Smooth muscle cell (in vitro differentiated cells): ENCODE measurements at regions not wholly inside any gene's neighbourhood (a gene's known extent, or its start where the extent isn't known, plus 50 kb on each side); places are given as distances from the start of the nearest gene placed in this dataset.

ENCODE experiments used
- DNase-seq: peaks from one replicate; lab custom pipeline; 2025; ENCODE audit not compliant: unreplicated experiment; lab: John Stamatoyannopoulos, UW
- H2AFZ ChIP-seq: fragments of 200-600 bp; sonication (generic); 2 replicates; pipeline ENCODE4 v1.6.0; 2016; ENCODE audit warnings: antibody characterized with exemption, low read depth, mild to moderate bottlenecking
- H3F3A ChIP-seq: fragments of 200-600 bp; sonication (generic); 2 replicates; pipeline ENCODE4 v1.6.0; 2017; ENCODE audit warnings: antibody characterized with exemption, low read depth
- H3K27ac ChIP-seq: fragments of 200-600 bp; sonication (generic); 2 replicates; pipeline ENCODE4 v1.5.1; 2016; ENCODE audit warnings: low read depth, mild to moderate bottlenecking
- H3K27me3 ChIP-seq: fragments of 200-600 bp; sonication (generic); 2 replicates; pipeline ENCODE4 v1.6.1; 2016; ENCODE audit warnings: low read depth, mild to moderate bottlenecking
- H3K36me3 ChIP-seq: fragments of 200-600 bp; sonication (generic); 2 replicates; pipeline ENCODE4 v1.5.1; 2016; ENCODE audit warnings: low read depth
- H3K4me1 ChIP-seq: fragments of 200-600 bp; sonication (generic); 2 replicates; pipeline ENCODE4 v1.5.1; 2016; ENCODE audit warnings: low read depth
- H3K4me2 ChIP-seq: fragments of 200-600 bp; sonication (generic); 2 replicates; pipeline ENCODE4 v1.6.0; 2016; ENCODE audit warnings: mild to moderate bottlenecking
- H3K4me3 ChIP-seq: fragments of 200-600 bp; sonication (generic); 2 replicates; pipeline ENCODE4 v1.5.1; 2016; ENCODE audit warnings: mild to moderate bottlenecking
- H3K79me2 ChIP-seq: fragments of 200-600 bp; sonication (generic); 2 replicates; pipeline ENCODE4 v1.6.0; 2016; ENCODE audit warnings: low read depth, mild to moderate bottlenecking
- H3K9ac ChIP-seq: fragments of 200-600 bp; sonication (generic); 2 replicates; pipeline ENCODE4 v1.6.0; 2016; ENCODE audit warnings: low read depth
- H3K9me3 ChIP-seq: fragments of 200-600 bp; sonication (generic); replicated peaks from 2 replicates; pipeline ENCODE4 v1.5.1; 2016; ENCODE audit warnings: low read depth
- H4K20me1 ChIP-seq: fragments of 200-600 bp; sonication (generic); 2 replicates; pipeline ENCODE4 v1.6.0; 2016; ENCODE audit warnings: low read depth
- WGBS: methylation state at CpG from one replicate; pipeline ENCODE4 v1.1.7; 2016; ENCODE audit warnings: low lambda C conversion rate; 5-methylcytosine and 5-hydroxymethylcytosine counted together
- TF ChIP-seq, protein P1 (sequence below): fragments of 200-600 bp; sonication (generic); IDR thresholded peaks from 2 replicates; pipeline ENCODE4 v1.5.1; 2017; ENCODE audit warnings: borderline replicate concordance, mild to moderate bottlenecking, antibody characterized with exemption; ENCODE audit not compliant: insufficient read depth, poor library complexity, severe bottlenecking

DNA sequence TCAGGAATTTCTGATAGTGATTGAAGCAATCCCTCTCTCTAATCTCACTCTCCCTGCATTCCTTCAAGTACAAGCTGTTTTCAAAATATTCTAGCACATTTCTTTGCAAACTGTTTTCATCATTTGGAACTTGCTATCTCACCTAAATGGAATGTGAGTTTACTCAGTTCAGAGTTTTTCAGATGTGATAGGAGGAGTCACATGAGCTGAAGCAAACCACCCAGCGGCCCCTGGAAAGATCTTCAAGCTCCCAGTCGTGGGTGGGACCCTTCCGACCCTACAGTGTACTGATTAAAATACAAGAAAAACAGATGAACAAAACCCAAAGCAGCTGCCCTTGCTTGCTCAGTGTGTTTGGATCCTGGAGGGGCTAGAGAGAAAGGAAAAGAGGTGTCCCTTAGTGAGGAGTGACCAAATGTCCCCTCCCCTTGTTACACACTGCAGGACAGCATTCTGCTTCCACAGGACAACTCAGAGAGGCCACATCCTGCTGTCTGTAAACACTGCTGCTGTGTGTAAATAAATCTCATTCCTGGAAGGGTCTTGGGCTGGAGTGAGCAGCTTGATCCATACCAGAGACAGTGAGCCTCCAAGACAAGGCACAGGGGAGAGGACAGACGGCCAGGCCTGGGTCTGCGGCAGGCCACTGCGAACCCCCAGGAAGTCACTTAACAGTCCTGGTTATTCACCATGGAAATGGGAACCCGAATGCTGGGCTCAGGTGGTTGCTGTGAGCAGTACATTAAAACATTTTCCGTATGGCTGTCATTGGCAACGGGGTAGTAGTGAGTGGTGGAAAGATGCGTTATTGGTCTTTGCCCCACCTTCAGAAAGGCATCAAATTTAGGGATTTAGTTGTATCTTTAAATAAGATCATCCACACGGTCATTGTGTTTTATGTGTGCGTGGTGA lies 229.2 kb downstream of the RHOU start:
- Histone ChIP-seq H3K27ac (peak overlapping the region; percentile 72), H3K36me3 (no peaks in the 10 kb centered on the region), H2AFZ (no peak overlapping the region), H3K9ac (peak overlapping the region; percentile 55), H3K4me3 (no peak overlapping the region), H3K79me2 (no peaks in the 10 kb centered on the region), H3F3A (peaks cover 11% of the 10 kb centered on the region), H3K4me2 (peak overlapping the region; percentile 11), H3K4me1 (peaks cover 10% of the 10 kb centered on the region), H3K9me3 (no peaks in the 10 kb centered on the region), H4K20me1 (no peaks in the 10 kb centered on the region), H3K27me3 (no peaks in the 10 kb centered on the region)
- TF ChIP-seq, protein P1, sequence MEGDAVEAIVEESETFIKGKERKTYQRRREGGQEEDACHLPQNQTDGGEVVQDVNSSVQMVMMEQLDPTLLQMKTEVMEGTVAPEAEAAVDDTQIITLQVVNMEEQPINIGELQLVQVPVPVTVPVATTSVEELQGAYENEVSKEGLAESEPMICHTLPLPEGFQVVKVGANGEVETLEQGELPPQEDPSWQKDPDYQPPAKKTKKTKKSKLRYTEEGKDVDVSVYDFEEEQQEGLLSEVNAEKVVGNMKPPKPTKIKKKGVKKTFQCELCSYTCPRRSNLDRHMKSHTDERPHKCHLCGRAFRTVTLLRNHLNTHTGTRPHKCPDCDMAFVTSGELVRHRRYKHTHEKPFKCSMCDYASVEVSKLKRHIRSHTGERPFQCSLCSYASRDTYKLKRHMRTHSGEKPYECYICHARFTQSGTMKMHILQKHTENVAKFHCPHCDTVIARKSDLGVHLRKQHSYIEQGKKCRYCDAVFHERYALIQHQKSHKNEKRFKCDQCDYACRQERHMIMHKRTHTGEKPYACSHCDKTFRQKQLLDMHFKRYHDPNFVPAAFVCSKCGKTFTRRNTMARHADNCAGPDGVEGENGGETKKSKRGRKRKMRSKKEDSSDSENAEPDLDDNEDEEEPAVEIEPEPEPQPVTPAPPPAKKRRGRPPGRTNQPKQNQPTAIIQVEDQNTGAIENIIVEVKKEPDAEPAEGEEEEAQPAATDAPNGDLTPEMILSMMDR: no peak
- DNase-seq: no peak
- WGBS: 35% methylated on average over 12 of the region's 12 CpGs

DNA sequence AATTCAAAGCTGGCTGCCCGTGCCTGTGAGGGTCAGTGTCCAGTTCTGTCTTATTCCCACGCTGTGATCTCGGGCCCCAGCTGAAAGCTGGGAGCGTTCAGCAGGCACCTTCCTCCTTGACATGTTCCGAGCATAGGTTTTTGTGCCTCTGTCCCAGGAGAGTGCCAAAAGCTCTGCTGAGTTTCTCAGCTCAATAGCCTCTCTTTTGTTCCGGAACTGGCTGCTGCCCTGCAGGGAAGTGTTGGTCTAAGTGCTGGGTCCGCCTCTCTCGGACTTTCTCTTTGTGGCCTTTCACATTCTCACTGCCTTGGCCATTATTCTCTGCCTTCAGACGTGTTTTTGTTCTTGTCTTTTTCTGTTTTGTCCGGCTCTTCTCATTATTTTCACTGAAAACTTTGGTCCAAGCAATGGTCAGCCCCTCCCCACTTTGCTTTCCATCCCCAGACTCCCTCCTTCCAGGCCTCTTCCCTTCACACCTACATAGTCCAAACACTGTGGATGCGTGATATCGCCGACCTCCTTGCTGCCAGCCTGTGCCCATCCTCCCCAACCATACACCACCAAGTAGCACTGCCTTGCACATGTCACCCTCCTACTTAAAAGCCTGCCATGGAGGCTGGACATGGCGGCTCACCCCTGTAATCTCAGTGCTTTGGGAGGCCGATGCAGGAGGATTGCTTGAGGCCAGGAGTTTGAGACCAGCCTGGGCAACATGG lies 233.8 kb downstream of the RHOU start:
- Histone ChIP-seq H3K27me3 (no peaks in the 10 kb centered on the region), H3K4me3 (no peak overlapping the region), H3K79me2 (no peaks in the 10 kb centered on the region), H2AFZ (no peak overlapping the region), H3K4me1 (peaks cover 6% of the 10 kb centered on the region), H4K20me1 (no peaks in the 10 kb centered on the region), H3K9me3 (no peaks in the 10 kb centered on the region), H3K9ac (no peak overlapping the region), H3K27ac (no peak overlapping the region), H3K36me3 (no peaks in the 10 kb centered on the region), H3K4me2 (no peak overlapping the region), H3F3A (peaks cover 11% of the 10 kb centered on the region)
- no peak for DNase-seq
- TF ChIP-seq, protein P1: no peak
- 92% methylated on average over 15 of the region's 15 CpGs for WGBS

DNA sequence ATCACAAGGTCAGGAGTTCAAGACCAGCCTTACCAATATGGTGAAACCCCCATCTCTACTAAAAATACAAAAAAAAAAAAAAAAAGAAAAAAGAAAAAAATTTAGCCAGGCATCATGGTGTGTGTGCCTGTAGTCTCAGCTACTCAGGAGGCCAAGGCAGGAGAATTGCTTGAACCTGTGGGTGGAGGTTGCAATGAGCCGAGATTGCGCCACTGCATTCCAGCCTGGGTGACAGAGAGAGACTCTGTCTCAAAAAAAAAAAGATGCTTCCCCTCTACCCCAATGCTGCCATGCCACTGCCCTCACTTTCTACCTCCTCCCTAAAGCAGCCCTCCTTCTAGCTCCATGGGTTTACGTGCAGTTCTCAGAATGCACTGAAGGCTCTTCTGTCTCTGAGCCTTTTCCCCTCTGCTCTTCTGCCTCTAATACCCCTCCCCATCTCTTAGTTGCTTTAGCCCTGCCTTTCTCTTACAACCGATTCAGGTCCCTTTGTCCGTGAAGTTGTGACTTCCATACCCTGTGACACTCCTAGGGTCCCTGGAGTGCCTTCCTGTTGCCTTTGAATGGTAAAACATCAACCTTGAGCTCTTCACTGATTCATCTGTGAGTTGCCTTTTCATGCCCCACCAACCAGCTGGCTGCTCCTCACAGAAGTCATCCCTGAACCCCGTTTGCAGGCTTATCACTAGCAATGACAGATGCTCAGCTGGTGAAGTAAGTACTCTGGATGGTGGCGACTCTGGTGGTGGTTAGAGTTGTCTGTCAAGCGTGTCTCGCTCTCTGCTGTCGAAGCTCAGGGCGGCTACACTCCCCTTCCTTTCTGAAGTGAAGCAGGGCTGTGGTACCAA lies 234.9 kb downstream of the RHOU start:
- Histone ChIP-seq H3K4me1 (no peaks in the 10 kb centered on the region), H3F3A (peaks cover 5% of the 10 kb centered on the region), H3K4me2 (no peak overlapping the region), H3K9ac (no peak overlapping the region), H4K20me1 (no peaks in the 10 kb centered on the region), H3K4me3 (no peak overlapping the region), H3K79me2 (no peaks in the 10 kb centered on the region), H3K36me3 (no peaks in the 10 kb centered on the region), H3K27me3 (no peaks in the 10 kb centered on the region), H3K27ac (no peak overlapping the region), H2AFZ (no peak overlapping the region), H3K9me3 (no peaks in the 10 kb centered on the region)
- TF ChIP-seq, protein P1: no peak
- DNase-seq: no peak
- WGBS: 89% methylated on average over 11 of the region's 11 CpGs
